Stimulated activated naive CD8-positive, alpha-beta T cell treated with anti-CD3 and anti-CD28 coated beads, Interleukin-15, Interleukin-2, amounts not matched to agents 100 ng/mL and 50 ng/mL, for 24 hours (primary cell): ENCODE measurements at regions not wholly inside any gene's neighbourhood (a gene's known extent, or its start where the extent isn't known, plus 50 kb on each side); places are given as distances from the start of the nearest gene placed in this dataset.

Source experiments
- H3K27ac Mint-ChIP-seq: one replicate; pipeline ENCODE4 v1.8.0; 2021; ENCODE audit warnings: mild to moderate bottlenecking, mixed read lengths
- H3K27me3 Mint-ChIP-seq: one replicate; pipeline ENCODE4 v1.8.0; 2021; ENCODE audit warnings: mixed read lengths
- H3K36me3 Mint-ChIP-seq: one replicate; pipeline ENCODE4 v1.8.0; 2021; ENCODE audit warnings: low read depth, mixed read lengths
- H3K4me1 Mint-ChIP-seq: one replicate; pipeline ENCODE4 v1.8.0; 2021; ENCODE audit warnings: low read depth, mixed read lengths
- H3K4me3 Mint-ChIP-seq: one replicate; pipeline ENCODE4 v1.8.0; 2021; ENCODE audit warnings: mild to moderate bottlenecking, mixed read lengths
- H3K9me3 Mint-ChIP-seq: one replicate; pipeline ENCODE4 v1.8.0; 2021; ENCODE audit warnings: mixed read lengths

DNA sequence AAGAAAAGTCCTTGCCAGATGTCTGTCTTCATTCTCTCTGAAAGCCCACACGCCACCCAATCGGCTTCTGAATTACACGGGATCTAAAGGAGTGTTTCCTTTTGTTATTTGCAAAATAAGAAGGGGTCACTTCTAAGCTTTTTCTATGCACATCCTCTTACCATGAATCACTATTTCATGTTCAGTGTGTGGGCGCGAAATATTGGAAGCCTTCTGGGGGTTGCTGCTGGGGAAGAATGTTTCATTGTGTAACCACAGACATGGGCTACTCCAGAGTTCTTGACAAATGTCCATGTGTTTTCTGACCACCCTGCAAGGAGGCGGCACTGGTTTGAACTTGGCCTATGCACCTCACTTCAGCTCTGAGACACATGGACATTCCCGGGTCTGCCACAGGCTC is 133.6 kb upstream of the APCDD1 start:
- Mint-ChIP-seq H3K36me3 (no peaks in the 10 kb centered on the region), H3K4me1 (peaks cover 6% of the 10 kb centered on the region), H3K9me3 (no peaks in the 10 kb centered on the region), H3K27me3 (no peaks in the 10 kb centered on the region), H3K4me3 (no peak overlapping the region), H3K27ac (no peak overlapping the region)

DNA sequence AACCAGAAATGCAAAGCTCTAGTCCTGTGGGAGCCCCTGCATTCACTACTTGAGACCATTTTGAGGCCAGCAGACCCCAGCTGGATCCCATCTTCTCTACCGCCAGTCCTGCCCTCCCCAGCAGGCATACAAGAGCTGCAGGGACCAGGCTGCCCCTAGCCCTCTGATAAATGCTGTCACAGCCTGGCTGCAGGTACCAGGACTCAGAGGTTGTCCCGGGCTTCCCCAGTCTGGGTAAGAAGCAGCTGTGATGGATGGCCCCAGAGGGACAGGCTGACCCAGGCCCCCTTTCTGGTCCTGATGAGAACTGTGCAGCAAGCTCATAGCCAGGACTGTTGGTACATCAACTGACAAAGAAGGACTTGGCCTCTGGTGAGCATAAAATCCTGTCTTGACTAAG is 132.9 kb upstream of the APCDD1 start:
- H3K27me3 Mint-ChIP-seq = no peaks in the 10 kb centered on the region
- H3K27ac Mint-ChIP-seq = no peak overlapping the region

DNA sequence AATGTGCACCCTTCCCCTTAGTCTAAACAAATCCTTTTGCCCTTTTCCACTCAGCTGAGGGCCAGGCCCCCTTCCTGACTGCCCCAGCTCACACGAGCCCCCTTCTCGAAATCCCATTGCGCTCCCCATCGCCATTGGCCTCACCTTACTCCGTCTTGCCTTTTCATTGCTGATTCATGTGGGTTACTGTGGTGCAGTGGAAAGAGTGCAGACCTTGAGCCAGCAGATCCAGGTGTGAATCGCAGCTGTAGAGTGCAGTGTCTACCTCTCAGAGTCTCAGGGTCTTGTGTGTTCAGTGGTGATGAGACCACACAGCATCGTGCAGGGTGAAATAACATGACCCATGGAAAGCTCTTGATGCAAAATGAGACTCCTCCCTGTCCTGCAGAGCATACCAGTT is 132.4 kb upstream of the APCDD1 start:
- H3K36me3 Mint-ChIP-seq = no peaks in the 10 kb centered on the region
- peaks cover 4% of the 10 kb centered on the region for H3K4me1 Mint-ChIP-seq
- H3K27ac Mint-ChIP-seq = no peak overlapping the region
- no peaks in the 10 kb centered on the region for H3K9me3 Mint-ChIP-seq
- no peak overlapping the region for H3K4me3 Mint-ChIP-seq
- H3K27me3 Mint-ChIP-seq = no peaks in the 10 kb centered on the region

More for the DNA sequence above, 132.9 kb upstream of the APCDD1 start:
- Mint-ChIP-seq H3K4me1 (peaks cover 4% of the 10 kb centered on the region), H3K4me3 (no peak overlapping the region), H3K36me3 (no peaks in the 10 kb centered on the region), H3K9me3 (no peaks in the 10 kb centered on the region)

DNA sequence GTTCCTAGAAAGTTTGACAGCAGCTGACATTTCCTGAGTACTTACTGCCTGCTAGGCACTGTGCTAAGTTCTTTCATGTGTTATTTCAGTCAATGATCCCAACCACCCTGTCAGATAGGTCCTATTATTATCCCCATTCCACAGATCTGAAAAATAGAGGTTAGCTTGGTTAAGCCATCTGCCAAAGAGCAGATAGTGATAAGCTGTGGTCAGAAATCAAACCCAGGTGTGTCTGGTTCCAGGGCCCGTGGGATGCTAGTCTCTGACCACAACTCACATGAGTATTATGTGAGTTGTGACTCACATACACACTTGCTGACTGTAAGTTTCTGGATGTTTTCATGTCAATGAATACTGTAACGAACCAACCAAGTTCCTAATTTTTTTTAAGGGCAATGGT is 132.0 kb upstream of the APCDD1 start:
- Mint-ChIP-seq H3K9me3 (no peaks in the 10 kb centered on the region), H3K36me3 (no peaks in the 10 kb centered on the region), H3K4me3 (no peak overlapping the region), H3K4me1 (peaks cover 4% of the 10 kb centered on the region), H3K27me3 (no peaks in the 10 kb centered on the region), H3K27ac (no peak overlapping the region)

DNA sequence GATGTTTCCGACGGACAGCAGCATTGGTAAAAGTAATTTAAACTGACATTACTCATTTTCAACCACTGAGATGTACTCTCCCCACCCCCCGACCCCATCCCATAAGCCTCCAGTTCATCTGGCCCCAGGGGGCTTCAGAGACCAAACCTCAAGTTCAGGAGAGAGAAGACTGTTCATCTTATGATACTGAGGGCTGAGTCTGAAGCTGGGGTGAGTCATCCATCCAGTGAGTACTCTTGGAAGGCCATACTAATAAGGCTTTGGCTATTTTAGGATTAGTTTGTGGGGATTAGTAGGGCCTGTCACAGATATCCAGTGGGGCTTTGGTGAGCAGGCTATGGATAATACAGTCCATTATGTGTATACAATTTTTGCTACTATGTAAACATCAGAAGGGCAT is 125.3 kb upstream of the APCDD1 start:
- H3K36me3 Mint-ChIP-seq = no peaks in the 10 kb centered on the region
- H3K27me3 Mint-ChIP-seq = no peaks in the 10 kb centered on the region
- no peaks in the 10 kb centered on the region for H3K9me3 Mint-ChIP-seq
- no peak overlapping the region for H3K4me3 Mint-ChIP-seq
- no peak overlapping the region for H3K27ac Mint-ChIP-seq
- no peaks in the 10 kb centered on the region for H3K4me1 Mint-ChIP-seq

DNA sequence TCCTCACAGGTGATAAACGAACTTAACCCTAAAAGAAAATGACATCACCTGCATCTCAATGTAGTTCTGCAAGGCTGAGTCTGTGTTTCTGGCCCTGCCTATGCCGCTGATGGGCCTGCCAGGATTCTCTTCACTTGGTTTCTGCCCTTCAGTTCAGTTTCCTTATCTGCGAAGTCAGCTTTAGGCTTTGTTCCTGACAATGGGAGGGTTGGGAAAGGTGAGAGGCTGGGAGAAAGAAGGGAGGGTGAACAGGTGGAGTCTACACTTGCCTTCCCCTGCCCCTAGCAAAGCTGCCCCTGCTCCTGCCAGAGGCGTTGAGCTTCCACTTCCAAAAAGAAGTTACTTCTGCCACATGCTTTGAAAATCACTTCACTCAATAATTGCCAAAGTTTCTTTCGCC is 124.0 kb upstream of the APCDD1 start:
- no peaks in the 10 kb centered on the region for H3K27me3 Mint-ChIP-seq

DNA sequence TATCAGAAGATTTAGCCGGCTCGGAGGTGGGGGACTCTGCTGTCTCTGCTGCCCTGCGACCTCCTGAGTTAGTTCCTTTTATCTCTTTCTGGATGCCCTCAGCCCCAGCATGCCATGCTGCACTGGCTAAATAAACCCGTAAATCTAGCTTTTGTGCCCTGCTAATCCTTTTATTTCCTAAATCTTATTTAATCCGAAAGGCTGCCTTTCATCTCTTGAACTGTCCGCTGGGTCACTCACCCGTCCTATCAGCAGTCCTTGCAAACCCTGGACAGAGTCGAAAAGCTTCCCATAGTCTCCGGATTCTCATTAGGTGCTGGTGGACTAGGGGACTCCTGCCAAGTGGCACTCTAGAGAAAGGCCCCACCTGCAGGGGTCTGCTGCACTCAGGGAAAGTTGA is 122.0 kb upstream of the APCDD1 start:
- Mint-ChIP-seq H3K36me3 (no peaks in the 10 kb centered on the region), H3K27me3 (no peaks in the 10 kb centered on the region), H3K4me3 (no peak overlapping the region), H3K27ac (no peak overlapping the region), H3K9me3 (no peaks in the 10 kb centered on the region), H3K4me1 (no peaks in the 10 kb centered on the region)

More for the DNA sequence above, 124.0 kb upstream of the APCDD1 start:
- Mint-ChIP-seq H3K4me3 (no peak overlapping the region), H3K4me1 (no peaks in the 10 kb centered on the region), H3K27ac (no peak overlapping the region), H3K9me3 (no peaks in the 10 kb centered on the region), H3K36me3 (no peaks in the 10 kb centered on the region)

DNA sequence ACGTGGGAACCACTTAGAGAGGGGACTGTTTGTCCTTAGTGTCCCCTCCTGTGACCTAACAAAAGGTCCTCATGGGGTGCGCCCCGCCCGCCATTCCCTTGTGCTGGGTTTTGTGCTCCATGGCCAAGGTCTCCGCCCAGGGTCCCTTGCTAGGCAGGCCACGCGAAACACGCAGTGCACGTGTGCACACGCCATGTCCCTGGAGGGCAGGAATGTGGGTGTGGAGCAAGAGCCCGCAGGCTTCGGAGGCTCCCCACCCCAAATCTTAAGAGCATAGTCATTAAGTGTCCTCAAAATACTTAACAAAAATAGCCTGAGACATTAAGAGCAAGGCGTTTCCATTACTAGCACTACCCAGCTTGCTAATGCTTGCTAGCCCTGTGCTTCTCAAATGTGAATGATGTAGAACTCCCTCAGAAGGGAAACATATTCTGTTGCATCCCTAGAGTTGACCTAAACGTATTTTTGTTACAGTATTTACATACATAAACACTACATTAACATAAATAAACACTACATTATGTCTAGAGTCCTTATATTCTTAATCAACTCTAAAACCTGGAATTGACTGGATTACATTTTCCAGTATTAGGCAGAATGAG is 117.6 kb upstream of the APCDD1 start:
- H3K27me3 Mint-ChIP-seq = no peaks in the 10 kb centered on the region
- no peaks in the 10 kb centered on the region for H3K4me1 Mint-ChIP-seq
- no peak overlapping the region for H3K27ac Mint-ChIP-seq
- no peak overlapping the region for H3K4me3 Mint-ChIP-seq
- H3K36me3 Mint-ChIP-seq = no peaks in the 10 kb centered on the region
- no peaks in the 10 kb centered on the region for H3K9me3 Mint-ChIP-seq

DNA sequence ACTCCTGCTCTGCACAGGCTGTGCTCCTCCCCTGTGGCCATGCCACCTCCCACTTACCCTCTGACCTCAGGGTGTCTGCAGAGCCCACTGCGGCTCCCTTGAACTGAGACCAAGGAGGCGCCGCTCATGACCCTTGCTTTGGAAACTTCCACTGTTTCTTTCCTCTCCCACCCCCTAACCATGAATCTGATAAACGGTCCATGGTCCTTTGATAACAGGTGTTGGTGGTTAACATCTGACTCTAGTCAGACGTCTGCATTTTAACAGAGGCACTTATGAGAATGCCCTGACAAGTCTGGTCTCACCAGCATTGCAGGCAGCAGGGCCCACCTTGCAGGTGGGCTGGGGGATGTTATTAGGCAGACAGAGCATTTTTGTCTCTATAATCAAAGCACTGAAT is 113.6 kb upstream of the APCDD1 start:
- no peaks in the 10 kb centered on the region for H3K36me3 Mint-ChIP-seq
- no peak overlapping the region for H3K4me3 Mint-ChIP-seq
- H3K4me1 Mint-ChIP-seq = no peaks in the 10 kb centered on the region
- no peaks in the 10 kb centered on the region for H3K27me3 Mint-ChIP-seq
- no peaks in the 10 kb centered on the region for H3K9me3 Mint-ChIP-seq
- H3K27ac Mint-ChIP-seq = no peak overlapping the region

DNA sequence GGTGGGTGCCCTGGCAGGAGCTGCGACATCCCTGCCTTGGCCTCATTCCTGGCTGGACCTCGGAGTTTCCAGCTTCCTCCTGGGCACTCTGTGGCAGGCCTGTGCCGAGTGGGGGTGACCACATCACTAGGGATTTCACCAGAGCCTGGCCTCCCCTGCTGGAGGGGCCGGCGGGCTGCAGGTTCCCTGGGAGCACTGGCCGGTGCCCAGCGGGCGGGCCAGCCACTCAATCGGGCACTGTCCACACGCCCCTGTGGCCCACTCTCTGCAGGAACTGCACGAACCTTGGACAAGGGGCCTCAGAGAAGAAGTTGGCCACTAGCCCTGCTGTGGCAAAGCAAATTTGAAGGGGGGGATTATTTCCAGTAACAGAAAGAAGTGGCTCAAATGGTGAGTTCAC is 110.7 kb upstream of the APCDD1 start:
- Mint-ChIP-seq H3K4me1 (no peaks in the 10 kb centered on the region), H3K27me3 (no peaks in the 10 kb centered on the region), H3K36me3 (no peaks in the 10 kb centered on the region), H3K9me3 (no peaks in the 10 kb centered on the region), H3K4me3 (no peak overlapping the region), H3K27ac (no peak overlapping the region)

DNA sequence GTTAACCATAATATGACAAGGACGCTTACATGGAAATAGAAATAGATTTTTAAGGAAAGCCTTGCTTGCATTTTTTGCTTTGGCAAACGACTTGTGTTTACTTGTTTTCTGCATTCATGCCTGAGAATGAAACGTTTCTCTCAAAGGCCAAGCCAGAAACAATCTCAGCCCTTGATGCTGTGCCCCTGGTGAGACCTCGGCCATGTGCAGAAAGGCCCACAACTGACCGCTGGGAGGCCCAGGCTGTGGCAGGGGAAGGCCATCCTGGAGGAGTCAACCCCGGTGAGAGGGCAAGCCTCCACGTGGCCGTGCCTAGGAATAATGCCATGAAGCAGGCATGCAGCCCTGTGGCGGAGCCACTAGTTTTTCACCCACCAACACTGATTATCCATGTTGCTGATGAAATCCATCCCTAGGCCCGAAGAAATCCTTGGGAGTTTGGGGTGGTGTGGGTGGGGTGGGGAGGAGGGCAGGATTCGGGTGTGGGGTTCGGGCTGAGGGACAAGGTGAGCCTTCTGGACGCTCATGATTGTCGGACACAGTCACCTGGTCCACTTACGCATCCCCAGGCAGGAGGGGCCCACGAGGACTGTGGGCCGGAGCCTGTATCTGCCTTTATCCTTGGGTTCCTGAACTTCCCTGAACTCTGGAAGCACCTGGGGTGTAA is 107.6 kb upstream of the APCDD1 start:
- no peak overlapping the region for H3K27ac Mint-ChIP-seq
- H3K4me3 Mint-ChIP-seq = no peak overlapping the region
- no peaks in the 10 kb centered on the region for H3K27me3 Mint-ChIP-seq
- no peaks in the 10 kb centered on the region for H3K4me1 Mint-ChIP-seq
- no peaks in the 10 kb centered on the region for H3K36me3 Mint-ChIP-seq
- no peaks in the 10 kb centered on the region for H3K9me3 Mint-ChIP-seq

DNA sequence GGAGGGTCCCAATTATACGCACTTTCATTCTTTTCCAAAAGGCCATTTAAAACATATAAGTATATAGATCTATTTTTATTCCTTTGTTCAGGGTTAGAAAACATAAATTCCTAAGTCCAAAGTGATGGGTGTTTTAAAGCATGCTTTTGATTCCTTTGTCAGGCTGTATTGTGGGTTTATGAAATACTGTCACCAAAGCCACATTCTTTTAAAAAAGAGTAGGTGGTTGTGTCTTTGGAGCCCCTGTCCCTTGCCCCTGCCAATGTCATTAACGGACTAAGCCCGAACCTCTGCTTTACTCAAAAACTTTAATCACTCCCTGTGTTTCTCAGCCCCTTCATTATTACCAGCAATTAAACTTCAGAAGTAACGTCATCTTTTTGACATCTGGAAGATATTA is 104.9 kb upstream of the APCDD1 start:
- Mint-ChIP-seq H3K4me3 (no peak overlapping the region), H3K4me1 (no peaks in the 10 kb centered on the region), H3K9me3 (no peaks in the 10 kb centered on the region), H3K27me3 (no peaks in the 10 kb centered on the region), H3K27ac (no peak overlapping the region), H3K36me3 (no peaks in the 10 kb centered on the region)

DNA sequence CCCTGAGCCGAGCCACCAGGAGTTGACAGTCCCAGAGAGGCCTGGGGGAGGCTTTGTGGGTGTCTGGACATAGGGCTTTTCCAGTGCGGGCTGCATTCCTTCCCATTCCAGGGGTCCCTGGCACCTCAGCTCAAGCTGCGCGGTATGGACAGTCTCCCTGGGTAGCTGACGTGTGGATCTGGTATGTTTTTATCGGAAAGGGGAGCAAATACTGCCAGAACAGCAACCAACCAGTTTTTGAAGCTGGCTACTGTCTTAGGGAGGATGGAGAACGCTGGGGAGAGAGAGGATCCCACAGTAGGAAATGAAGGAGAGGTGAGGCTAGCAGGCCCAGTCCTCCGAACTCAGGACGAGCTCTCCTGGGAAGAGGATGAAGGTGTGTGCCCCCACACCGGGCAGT is 103.8 kb upstream of the APCDD1 start:
- Mint-ChIP-seq H3K36me3 (no peaks in the 10 kb centered on the region), H3K9me3 (peaks cover 4% of the 10 kb centered on the region), H3K4me3 (no peak overlapping the region), H3K27ac (no peak overlapping the region), H3K27me3 (no peaks in the 10 kb centered on the region), H3K4me1 (no peaks in the 10 kb centered on the region)

DNA sequence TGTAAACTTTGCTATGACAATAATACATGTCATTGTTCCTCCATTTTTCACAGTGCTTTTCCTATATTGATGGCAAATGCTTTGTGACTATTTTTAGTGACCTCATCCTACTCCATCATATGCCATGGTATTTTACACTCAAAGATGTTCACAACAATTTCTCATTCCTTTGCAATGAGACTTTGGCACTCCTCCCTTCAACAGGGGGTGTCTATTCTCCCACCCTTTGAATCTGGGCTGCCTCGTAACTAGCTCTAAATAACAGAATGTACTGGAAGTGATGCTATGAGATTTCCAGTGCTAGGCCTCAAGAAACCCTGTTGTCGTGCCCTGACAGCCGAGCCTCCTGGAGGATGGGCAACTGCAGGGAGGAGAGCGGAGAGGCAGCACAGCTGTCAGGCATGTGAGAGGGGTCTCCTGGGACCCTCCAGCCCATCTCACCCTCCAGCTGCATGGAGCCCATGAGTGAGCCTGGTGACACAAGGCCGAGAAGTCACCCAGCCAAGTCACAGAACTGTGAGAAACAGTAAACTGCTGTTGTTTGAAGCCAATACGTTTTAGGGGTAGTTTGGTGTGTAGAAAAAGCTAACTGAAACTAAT is 103.1 kb upstream of the APCDD1 start:
- no peak overlapping the region for H3K27ac Mint-ChIP-seq
- no peak overlapping the region for H3K4me3 Mint-ChIP-seq
- H3K27me3 Mint-ChIP-seq = no peaks in the 10 kb centered on the region
- no peaks in the 10 kb centered on the region for H3K4me1 Mint-ChIP-seq
- H3K36me3 Mint-ChIP-seq = no peaks in the 10 kb centered on the region
- H3K9me3 Mint-ChIP-seq = peaks cover 10% of the 10 kb centered on the region

DNA sequence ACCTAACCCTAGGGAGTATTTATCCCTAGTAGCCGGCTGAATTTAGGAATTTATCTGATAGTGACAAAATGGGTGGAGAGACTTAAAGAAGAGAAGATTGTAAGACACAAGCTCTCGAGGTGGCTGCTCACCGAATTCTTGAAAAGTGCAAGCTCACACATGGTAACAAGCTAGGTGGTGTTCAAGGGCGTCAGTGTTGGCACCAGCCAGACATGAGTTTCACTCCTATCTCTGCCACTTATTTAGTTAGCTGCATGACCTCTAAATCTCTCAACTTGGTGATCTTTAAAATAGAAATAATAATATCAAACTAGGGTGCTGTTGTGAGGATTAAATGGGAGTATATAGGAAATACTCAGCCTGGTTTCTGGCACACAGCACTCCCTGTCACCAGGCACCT is 102.6 kb upstream of the APCDD1 start:
- Mint-ChIP-seq H3K27ac (no peak overlapping the region), H3K9me3 (peaks cover 11% of the 10 kb centered on the region), H3K27me3 (no peaks in the 10 kb centered on the region), H3K4me3 (no peak overlapping the region), H3K4me1 (no peaks in the 10 kb centered on the region), H3K36me3 (no peaks in the 10 kb centered on the region)

DNA sequence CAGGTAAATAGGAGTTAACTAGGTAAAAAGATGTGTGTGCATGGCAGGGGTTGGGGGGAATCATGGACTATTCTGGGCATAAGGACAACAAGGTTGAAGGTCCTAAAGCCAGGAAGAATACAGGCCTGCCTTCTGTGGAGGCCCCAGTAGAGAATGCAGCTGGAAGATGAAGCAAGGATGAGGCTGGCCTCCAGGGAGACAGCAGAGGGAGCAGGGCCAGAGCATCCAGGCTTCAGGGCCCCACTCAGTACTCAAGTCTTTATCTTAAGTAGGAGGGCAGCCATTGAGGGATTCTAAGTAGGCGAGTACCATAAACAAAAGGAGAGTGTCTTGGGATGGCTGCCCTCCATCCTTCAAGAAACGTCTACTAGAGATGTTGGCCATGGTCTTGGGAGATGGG is 101.8 kb upstream of the APCDD1 start:
- Mint-ChIP-seq H3K27me3 (no peaks in the 10 kb centered on the region), H3K4me3 (no peak overlapping the region), H3K4me1 (no peaks in the 10 kb centered on the region), H3K27ac (no peak overlapping the region), H3K9me3 (peaks cover 11% of the 10 kb centered on the region), H3K36me3 (no peaks in the 10 kb centered on the region)
